ENCODE measurements at regions not wholly inside any gene's neighbourhood (a gene's known extent, or its start where the extent isn't known, plus 50 kb on each side); places are given as distances from the start of the nearest gene placed in this dataset.

DNA sequence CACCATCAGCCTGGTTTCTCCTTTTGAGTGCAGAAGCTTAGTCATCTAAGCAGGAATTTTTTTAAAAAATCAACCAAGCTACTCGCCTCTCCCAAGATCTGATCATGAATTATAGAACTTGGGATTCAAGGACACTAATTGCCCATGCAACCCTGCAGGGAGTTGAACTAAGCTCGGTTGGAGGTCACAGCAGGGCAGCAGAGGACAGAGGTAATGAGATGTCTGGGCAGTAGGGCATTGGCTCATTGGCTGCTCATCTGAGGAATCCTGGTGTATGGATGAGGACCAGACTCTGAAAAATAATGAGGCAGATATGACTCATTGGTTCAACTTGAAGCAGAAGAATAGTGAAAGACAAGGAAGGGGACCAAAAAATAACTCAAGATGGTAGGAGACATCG lies 111.8 kb upstream of the TLE1 start:
- TF ChIP-seq, protein P1, sequence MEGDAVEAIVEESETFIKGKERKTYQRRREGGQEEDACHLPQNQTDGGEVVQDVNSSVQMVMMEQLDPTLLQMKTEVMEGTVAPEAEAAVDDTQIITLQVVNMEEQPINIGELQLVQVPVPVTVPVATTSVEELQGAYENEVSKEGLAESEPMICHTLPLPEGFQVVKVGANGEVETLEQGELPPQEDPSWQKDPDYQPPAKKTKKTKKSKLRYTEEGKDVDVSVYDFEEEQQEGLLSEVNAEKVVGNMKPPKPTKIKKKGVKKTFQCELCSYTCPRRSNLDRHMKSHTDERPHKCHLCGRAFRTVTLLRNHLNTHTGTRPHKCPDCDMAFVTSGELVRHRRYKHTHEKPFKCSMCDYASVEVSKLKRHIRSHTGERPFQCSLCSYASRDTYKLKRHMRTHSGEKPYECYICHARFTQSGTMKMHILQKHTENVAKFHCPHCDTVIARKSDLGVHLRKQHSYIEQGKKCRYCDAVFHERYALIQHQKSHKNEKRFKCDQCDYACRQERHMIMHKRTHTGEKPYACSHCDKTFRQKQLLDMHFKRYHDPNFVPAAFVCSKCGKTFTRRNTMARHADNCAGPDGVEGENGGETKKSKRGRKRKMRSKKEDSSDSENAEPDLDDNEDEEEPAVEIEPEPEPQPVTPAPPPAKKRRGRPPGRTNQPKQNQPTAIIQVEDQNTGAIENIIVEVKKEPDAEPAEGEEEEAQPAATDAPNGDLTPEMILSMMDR (IDR thresholded peaks at IDR 0.05) = no peak
- no peak for TF ChIP-seq POLR2A (IDR thresholded peaks at IDR 0.05)

All from Peyer's patch (tissue), 4 donors.